ENCODE measurements at regions not wholly inside any gene's neighbourhood (a gene's known extent, or its start where the extent isn't known, plus 50 kb on each side); places are given as distances from the start of the nearest gene placed in this dataset.

DNA sequence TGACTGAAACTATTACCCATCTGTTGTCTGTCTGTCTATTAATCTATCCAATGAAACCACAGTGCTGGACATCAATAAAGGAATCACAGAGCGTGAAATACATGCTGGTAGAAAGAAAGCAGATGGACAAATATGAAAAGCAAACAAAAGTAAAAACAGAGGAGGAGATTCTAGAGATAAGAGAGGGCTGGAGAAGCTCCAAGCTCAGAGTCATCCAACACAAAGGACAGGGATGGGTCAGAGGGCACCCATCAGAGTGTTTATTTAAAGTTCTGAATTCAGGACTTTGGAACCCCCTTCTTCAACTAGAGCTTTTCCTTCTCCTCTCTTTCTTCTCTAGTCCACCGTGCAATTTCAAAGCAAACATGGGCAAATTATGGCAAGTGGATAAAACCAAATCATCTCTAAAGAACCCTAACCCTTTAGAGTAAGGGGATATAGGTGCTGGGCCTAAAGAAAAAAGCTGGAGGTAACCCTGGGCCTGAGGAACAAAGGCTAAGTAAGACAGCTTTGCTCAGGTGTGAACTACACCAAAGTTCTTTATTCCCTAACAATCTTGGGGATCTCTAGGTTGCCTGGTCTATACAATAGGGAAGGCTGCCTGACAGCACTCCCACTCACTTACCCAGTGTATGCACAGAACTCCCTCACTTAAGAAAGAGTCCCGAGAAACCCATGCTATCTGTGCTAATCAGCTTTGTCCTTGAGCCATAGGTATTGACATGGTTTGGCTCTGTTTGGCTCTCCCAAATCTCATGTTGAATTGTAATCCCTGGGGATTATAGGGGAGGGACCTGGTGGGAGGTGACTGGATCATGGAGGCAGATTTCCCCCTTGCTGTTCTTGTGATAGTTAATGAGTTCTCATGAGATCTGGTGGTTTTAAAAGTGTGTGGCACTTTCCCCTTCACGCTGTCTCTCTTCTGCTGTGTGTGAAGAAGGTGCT, 97.0 kb downstream of the BAMBI start:
- Mint-ChIP-seq H3K27me3 (peaks cover 8% of the 10 kb centered on the region), H3K27ac (no peak overlapping the region), H3K4me1 (peaks cover 4% of the 10 kb centered on the region), H3K4me3 (no peak overlapping the region), H3K9me3 (peaks cover 6% of the 10 kb centered on the region), H3K36me3 (peaks cover 2% of the 10 kb centered on the region)
- DNase-seq: no peak

DNA sequence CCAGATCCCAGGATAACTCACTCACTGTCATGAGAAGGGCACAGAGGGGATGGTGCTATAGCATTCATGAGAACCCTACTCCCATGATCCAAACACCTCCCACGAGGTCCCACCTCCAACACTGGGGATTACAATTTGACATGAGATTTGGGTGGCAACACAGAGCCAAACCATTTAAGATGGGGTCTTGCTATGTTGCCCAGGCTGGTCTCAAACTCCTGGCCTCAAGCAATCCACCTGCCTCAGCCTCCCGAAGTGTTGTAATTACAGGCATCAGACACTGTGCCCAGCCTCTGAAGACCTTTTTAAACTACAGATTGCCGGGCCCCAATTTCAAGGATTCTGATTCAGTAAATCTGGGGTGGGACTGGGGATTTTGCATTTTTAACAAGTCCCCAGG, 98.5 kb downstream of the BAMBI start:
- no peak overlapping the region for H3K4me3 Mint-ChIP-seq
- peaks cover 2% of the 10 kb centered on the region for H3K36me3 Mint-ChIP-seq
- peaks cover 4% of the 10 kb centered on the region for H3K27me3 Mint-ChIP-seq
- no peak for DNase-seq
- H3K4me1 Mint-ChIP-seq: peaks cover 4% of the 10 kb centered on the region
- no peak overlapping the region for H3K27ac Mint-ChIP-seq
- H3K9me3 Mint-ChIP-seq: peaks cover 6% of the 10 kb centered on the region

DNA sequence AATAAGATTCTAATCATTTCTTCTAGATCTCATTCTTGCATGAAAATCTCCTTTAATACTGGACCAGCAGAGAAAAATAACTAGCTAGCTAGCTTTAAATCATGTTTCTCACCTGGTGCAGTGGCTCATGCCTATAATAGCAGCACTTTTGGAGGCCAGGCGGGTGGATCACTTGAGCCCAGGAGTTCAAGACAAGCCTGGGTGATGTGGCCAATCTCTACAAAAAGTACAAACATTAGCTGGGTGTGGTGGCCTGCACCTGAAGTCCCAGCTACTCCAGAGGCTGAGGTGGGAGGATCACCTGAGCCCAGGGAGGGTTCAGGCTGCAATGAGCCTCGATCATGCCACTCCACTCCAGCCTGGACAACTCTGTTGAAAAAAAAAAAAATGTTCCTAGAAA, 99.2 kb downstream of the BAMBI start:
- Mint-ChIP-seq H3K36me3 (peaks cover 2% of the 10 kb centered on the region), H3K4me1 (peaks cover 4% of the 10 kb centered on the region), H3K27ac (no peak overlapping the region), H3K9me3 (peaks cover 6% of the 10 kb centered on the region), H3K4me3 (no peak overlapping the region), H3K27me3 (no peaks in the 10 kb centered on the region)
- no peak for DNase-seq

DNA sequence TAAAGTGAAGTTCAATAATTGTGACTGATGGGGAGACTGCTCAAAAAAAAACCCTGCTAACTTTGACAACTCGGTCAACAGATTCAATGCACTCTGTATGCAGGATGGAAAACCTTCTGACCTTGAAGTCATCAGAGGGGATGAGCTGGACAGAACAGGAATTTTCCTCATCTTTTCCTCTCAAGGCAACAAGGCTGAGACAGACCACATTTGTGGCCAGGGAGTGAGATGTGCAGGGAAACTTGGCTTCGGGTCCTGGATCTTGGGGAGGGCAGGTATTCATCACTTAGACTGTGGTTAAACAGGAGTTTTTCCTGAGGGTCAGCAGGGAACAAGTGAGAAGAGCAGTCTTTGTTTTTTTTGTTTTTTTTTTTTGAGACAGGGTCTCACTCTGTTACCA, 100.6 kb downstream of the BAMBI start:
- H3K9me3 Mint-ChIP-seq: peaks cover 6% of the 10 kb centered on the region
- no peaks in the 10 kb centered on the region for H3K27me3 Mint-ChIP-seq
- H3K27ac Mint-ChIP-seq: no peak overlapping the region
- no peak overlapping the region for H3K4me3 Mint-ChIP-seq
- peaks cover 2% of the 10 kb centered on the region for H3K36me3 Mint-ChIP-seq
- DNase-seq: no peak
- peaks cover 4% of the 10 kb centered on the region for H3K4me1 Mint-ChIP-seq

- Mint-ChIP-seq H3K27ac (no peak overlapping the region), H3K36me3 (peaks cover 2% of the 10 kb centered on the region), H3K4me3 (no peak overlapping the region), H3K9me3 (peaks cover 6% of the 10 kb centered on the region), H3K27me3 (no peaks in the 10 kb centered on the region), H3K4me1 (peaks cover 4% of the 10 kb centered on the region)
- DNase-seq: no peak
Observed at GRCh38 chr10:28778524-28778923, 101.2 kb downstream of the BAMBI start.

DNA sequence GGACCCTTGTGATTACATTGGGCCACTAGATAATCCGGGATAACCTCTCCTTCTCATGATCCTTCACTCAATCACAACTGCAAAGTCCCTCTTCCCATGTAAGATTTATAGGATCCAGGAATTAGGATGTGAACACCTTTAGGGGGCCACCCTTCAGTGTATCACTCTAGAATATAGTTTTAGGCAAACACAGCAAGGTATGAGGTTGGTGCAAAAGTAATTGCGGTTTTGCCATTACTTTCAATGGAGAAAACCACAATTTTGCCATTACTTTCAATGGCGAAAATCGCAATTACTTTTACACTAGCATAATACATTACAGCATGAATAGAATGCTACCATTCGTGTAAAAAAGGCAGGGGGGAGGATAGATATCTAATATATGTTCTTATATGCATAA, 104.0 kb downstream of the BAMBI start:
- Mint-ChIP-seq H3K4me1 (no peaks in the 10 kb centered on the region), H3K36me3 (no peaks in the 10 kb centered on the region), H3K4me3 (no peak overlapping the region), H3K27me3 (peaks cover 5% of the 10 kb centered on the region), H3K9me3 (no peaks in the 10 kb centered on the region), H3K27ac (no peak overlapping the region)
- no peak for DNase-seq

DNA sequence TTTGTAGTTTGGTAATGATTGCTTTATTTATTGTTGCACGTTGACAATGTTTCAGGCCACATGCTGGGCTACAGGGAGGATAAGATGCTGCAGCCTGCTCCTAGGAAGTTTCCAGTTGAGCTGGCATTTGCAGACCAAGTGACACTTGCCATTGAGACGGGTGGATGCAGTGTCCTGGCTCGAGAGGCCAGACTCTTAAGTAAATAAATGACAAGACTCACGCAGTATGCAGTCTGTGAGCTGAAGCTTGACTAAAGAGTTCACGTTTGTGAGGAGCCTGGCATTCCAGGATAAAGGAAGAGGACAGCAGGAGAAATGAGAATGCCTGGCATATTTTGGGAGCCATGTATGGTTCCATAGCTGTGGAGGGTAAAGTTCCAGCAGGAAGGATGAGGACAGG, 105.8 kb downstream of the BAMBI start:
- no peaks in the 10 kb centered on the region for H3K9me3 Mint-ChIP-seq
- no peaks in the 10 kb centered on the region for H3K36me3 Mint-ChIP-seq
- no peak overlapping the region for H3K27ac Mint-ChIP-seq
- DNase-seq: no peak
- no peaks in the 10 kb centered on the region for H3K4me1 Mint-ChIP-seq
- H3K4me3 Mint-ChIP-seq: no peak overlapping the region
- peaks cover 13% of the 10 kb centered on the region for H3K27me3 Mint-ChIP-seq

- no peaks in the 10 kb centered on the region for H3K9me3 Mint-ChIP-seq
- DNase-seq: no peak
- H3K36me3 Mint-ChIP-seq: no peaks in the 10 kb centered on the region
- peaks cover 2% of the 10 kb centered on the region for H3K4me1 Mint-ChIP-seq
- peaks cover 29% of the 10 kb centered on the region for H3K27me3 Mint-ChIP-seq
- no peak overlapping the region for H3K4me3 Mint-ChIP-seq
- H3K27ac Mint-ChIP-seq: no peak overlapping the region
Observed at GRCh38 chr10:28785018-28785417, 107.7 kb downstream of the BAMBI start.

DNA sequence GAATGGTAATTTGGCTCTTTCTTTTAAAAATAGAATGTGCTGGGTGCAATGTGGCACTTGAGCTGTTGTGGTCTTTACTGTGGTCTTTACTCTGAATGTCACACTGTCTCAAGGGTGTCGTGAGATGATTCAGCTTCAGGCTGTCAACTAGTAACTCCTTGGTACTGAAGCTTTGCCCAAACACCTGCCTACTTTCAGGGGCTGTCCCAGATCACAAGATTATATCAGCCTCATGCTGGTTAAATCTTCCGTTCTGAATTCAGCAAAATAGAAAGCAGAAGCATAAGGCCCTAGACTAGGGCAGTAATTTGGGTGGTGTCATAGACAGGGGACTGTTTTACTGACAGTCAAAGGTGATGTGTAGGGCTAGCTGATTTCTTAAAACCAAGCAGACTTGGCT, 110.9 kb downstream of the BAMBI start:
- peaks cover 2% of the 10 kb centered on the region for H3K4me1 Mint-ChIP-seq
- no peaks in the 10 kb centered on the region for H3K9me3 Mint-ChIP-seq
- H3K36me3 Mint-ChIP-seq: no peaks in the 10 kb centered on the region
- DNase-seq: no peak
- peaks cover 29% of the 10 kb centered on the region for H3K27me3 Mint-ChIP-seq
- no peak overlapping the region for H3K4me3 Mint-ChIP-seq
- no peak overlapping the region for H3K27ac Mint-ChIP-seq

DNA sequence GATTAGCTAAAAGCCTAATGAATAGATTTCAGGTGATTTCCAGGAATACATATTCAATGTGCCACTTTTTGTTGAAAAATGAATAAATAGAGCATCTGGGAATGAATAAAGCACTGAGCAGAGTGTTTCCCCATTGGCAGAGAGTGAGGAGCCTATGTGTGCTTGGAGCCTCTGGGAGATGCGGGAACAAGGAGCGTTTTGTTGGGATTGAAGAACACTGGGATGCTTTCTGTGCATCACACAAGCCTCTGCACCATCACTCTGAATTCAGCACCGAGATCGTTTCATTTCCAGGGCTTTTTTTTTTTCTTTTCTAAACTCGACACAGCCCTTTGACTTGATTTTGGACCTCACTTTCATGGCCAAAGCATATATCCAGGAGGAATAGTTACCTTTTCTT, 111.4 kb downstream of the BAMBI start:
- peaks cover 2% of the 10 kb centered on the region for H3K4me1 Mint-ChIP-seq
- H3K4me3 Mint-ChIP-seq: no peak overlapping the region
- H3K27me3 Mint-ChIP-seq: peaks cover 29% of the 10 kb centered on the region
- no peaks in the 10 kb centered on the region for H3K36me3 Mint-ChIP-seq
- DNase-seq: no peak
- no peak overlapping the region for H3K27ac Mint-ChIP-seq
- no peaks in the 10 kb centered on the region for H3K9me3 Mint-ChIP-seq

DNA sequence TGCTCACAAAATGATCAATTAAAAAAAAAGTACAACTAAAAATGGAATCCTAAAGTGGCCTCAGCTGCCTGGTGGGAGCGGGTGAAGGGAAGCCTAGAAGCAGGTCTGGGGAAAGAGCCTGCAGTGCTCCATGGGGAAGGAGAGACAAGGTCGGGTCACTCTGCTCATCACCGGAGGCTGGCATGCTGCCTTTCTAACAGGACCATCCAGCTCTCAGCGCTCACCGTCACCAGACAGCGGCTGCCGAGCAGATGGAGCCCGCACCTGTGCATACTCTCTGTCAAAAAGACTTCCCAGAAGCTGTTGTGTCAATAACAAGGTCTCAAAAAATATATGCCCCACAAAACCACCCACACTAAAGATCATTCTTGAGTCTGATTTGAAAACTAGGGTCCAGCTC, 112.8 kb downstream of the BAMBI start:
- H3K4me1 Mint-ChIP-seq: peaks cover 2% of the 10 kb centered on the region

GRCh38 chr10:28793482-28793881, 116.2 kb downstream of the BAMBI start:
- Mint-ChIP-seq H3K4me3 (no peak overlapping the region), H3K27ac (no peak overlapping the region), H3K36me3 (no peaks in the 10 kb centered on the region), H3K27me3 (peaks cover 12% of the 10 kb centered on the region), H3K9me3 (no peaks in the 10 kb centered on the region), H3K4me1 (peaks cover 1% of the 10 kb centered on the region)
- no peak for DNase-seq

More for the DNA sequence above, 112.8 kb downstream of the BAMBI start:
- H3K36me3 Mint-ChIP-seq: no peaks in the 10 kb centered on the region
- H3K27ac Mint-ChIP-seq: no peak overlapping the region
- H3K4me3 Mint-ChIP-seq: no peak overlapping the region
- H3K27me3 Mint-ChIP-seq: peaks cover 25% of the 10 kb centered on the region
- no peak for DNase-seq
- no peaks in the 10 kb centered on the region for H3K9me3 Mint-ChIP-seq

- H3K27me3 Mint-ChIP-seq: peaks cover 5% of the 10 kb centered on the region
- H3K9me3 Mint-ChIP-seq: no peaks in the 10 kb centered on the region
- H3K36me3 Mint-ChIP-seq: no peaks in the 10 kb centered on the region
- H3K4me3 Mint-ChIP-seq: no peak overlapping the region
- no peaks in the 10 kb centered on the region for H3K4me1 Mint-ChIP-seq
- no peak overlapping the region for H3K27ac Mint-ChIP-seq
- DNase-seq: no peak
Observed at GRCh38 chr10:28794986-28795385, 117.7 kb downstream of the BAMBI start.

DNA sequence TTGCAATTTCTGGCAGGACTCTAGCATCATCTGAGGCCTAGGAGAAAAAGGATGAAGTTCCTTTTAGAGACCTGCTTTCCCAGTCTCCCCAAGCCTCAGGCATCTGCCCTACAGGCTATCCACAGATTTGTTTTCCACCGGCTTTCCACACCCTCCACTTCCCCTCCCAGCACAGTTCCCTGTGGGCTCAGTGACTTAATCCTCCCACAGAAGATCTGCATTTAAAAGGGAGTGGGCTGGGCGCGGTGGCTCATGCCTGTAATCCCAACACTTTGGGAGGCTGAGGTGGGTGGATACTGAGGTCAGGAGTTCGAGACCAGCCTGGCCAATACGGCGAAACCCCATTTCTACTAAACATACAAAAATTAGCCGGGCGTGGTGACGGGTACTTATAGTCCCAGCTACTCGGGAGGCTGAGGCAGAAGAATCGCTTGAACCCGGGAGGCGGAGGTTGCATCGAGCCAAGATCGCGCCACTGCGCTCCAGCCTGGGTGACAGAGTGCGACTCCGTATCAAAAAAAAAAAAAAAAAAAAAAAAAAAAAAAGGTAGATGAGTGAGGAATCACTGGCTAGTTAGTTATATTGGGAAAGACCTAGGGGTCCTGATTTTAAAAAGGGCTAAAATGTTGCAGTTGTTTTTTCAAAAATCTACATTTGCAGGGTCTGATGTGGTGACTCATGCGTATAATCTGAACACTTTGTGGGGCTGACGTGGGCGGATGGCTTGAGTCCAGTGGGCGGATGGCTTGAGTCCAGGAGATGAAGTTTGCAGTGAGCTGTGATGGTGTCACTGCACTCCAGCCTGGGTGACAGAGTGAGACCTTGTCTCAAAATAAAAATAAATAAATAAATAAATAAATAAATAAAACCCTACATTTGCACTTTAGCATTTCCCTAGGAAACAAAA, 119.5 kb downstream of the BAMBI start:
- Mint-ChIP-seq H3K27ac (no peak overlapping the region), H3K4me1 (no peaks in the 10 kb centered on the region), H3K36me3 (no peaks in the 10 kb centered on the region), H3K4me3 (no peak overlapping the region), H3K27me3 (peaks cover 5% of the 10 kb centered on the region), H3K9me3 (no peaks in the 10 kb centered on the region)
- no peak for DNase-seq

GRCh38 chr10:28797904-28798371, 120.6 kb downstream of the BAMBI start:
- H3K9me3 Mint-ChIP-seq: no peaks in the 10 kb centered on the region
- no peaks in the 10 kb centered on the region for H3K36me3 Mint-ChIP-seq
- no peak for DNase-seq
- no peak overlapping the region for H3K27ac Mint-ChIP-seq
- H3K27me3 Mint-ChIP-seq: peaks cover 5% of the 10 kb centered on the region
- H3K4me1 Mint-ChIP-seq: no peaks in the 10 kb centered on the region
- no peak overlapping the region for H3K4me3 Mint-ChIP-seq
